ENCODE measurements at regions not wholly inside any gene's neighbourhood (a gene's known extent, or its start where the extent isn't known, plus 50 kb on each side); places are given as distances from the start of the nearest gene placed in this dataset.

DNA sequence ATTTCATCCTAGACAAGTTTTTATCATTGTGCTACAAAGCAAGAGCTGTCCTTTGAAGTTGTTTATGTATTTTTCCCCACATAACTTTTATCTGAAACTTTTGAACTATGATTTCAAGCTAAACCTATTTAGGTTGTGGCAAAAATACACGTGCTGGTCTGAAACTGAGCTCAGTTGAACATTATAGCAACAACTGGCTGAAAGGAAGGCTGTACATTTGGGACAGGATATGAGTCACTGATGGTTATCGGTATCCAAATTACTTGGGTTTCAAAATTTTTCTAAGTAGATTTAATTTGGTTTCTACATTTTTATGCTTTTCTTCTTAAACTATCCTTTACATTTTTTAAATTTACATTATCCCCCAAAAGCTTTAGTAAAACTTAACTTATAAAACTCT is 627.3 kb upstream of the NUDT12 start:
- Histone ChIP-seq H3K27me3 (replicated peaks) (no peaks in the 10 kb centered on the region), H3K27ac (peak overlapping the region; percentile 62), H3K36me3 (replicated peaks) (no peaks in the 10 kb centered on the region), H3K4me3 (ENCODE audit: low read depth, low read length) (no peak overlapping the region)
- TF ChIP-seq, protein P1, sequence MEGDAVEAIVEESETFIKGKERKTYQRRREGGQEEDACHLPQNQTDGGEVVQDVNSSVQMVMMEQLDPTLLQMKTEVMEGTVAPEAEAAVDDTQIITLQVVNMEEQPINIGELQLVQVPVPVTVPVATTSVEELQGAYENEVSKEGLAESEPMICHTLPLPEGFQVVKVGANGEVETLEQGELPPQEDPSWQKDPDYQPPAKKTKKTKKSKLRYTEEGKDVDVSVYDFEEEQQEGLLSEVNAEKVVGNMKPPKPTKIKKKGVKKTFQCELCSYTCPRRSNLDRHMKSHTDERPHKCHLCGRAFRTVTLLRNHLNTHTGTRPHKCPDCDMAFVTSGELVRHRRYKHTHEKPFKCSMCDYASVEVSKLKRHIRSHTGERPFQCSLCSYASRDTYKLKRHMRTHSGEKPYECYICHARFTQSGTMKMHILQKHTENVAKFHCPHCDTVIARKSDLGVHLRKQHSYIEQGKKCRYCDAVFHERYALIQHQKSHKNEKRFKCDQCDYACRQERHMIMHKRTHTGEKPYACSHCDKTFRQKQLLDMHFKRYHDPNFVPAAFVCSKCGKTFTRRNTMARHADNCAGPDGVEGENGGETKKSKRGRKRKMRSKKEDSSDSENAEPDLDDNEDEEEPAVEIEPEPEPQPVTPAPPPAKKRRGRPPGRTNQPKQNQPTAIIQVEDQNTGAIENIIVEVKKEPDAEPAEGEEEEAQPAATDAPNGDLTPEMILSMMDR (IDR thresholded peaks at IDR 0.05; ENCODE audit: low read depth, low read length, missing control alignments) = no peak
- peak; percentile 67 for DNase-seq
- in situ Hi-C loops (cut with HindIII; ENCODE audit: low pct_ligation_motif_present, low sequenced_read_pairs) = no loop called here

GRCh38 chr5:104189031-104189430 is 626.4 kb upstream of the NUDT12 start:
- TF ChIP-seq, protein P1 (IDR thresholded peaks at IDR 0.05; ENCODE audit: low read depth, low read length, missing control alignments) = no peak
- peak; percentile 86 for DNase-seq
- Histone ChIP-seq H3K27me3 (replicated peaks) (no peaks in the 10 kb centered on the region), H3K36me3 (replicated peaks) (no peaks in the 10 kb centered on the region), H3K27ac (peak overlapping the region; percentile 62), H3K4me3 (ENCODE audit: low read depth, low read length) (no peak overlapping the region)
- in situ Hi-C loops (cut with HindIII; ENCODE audit: low pct_ligation_motif_present, low sequenced_read_pairs) = no loop called here

- in situ Hi-C loops (cut with HindIII; ENCODE audit: low pct_ligation_motif_present, low sequenced_read_pairs) = no loop called here
- H3K27me3 ChIP-seq (replicated peaks) = no peaks in the 10 kb centered on the region
- H3K4me3 ChIP-seq (ENCODE audit: low read depth, low read length) = no peak overlapping the region
- no peak overlapping the region for H3K27ac ChIP-seq
- TF ChIP-seq, protein P1 (IDR thresholded peaks at IDR 0.05; ENCODE audit: low read depth, low read length, missing control alignments) = no peak
- no peaks in the 10 kb centered on the region for H3K36me3 ChIP-seq (replicated peaks)
- no peak for DNase-seq
Measured at GRCh38 chr5:104187656-104188055, 625.1 kb upstream of the NUDT12 start.

DNA sequence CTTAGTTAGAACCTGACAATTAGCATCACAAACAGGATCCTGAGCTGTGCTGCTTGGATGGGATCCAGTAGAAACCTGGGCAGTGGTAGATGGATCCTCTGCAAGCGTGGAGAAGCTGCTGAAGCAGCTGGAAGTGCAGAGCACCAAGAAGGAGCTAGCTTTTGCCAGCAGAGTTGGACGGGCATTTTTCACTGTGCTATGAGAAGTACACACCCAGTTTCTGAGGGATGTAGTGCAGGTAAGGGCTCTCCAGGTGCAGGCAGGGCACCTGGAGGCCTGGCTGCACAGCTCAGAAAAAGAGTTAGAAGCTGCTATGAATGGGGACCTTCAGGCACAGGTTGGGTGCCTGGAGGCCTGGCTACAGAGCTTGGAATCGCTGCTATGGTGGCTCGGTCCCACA is 623.9 kb upstream of the NUDT12 start:
- H3K27me3 ChIP-seq (replicated peaks) = no peaks in the 10 kb centered on the region
- no peak overlapping the region for H3K4me3 ChIP-seq (ENCODE audit: low read depth, low read length)
- in situ Hi-C loops (cut with HindIII; ENCODE audit: low pct_ligation_motif_present, low sequenced_read_pairs) = no loop called here
- no peak for DNase-seq
- no peak overlapping the region for H3K27ac ChIP-seq
- no peaks in the 10 kb centered on the region for H3K36me3 ChIP-seq (replicated peaks)
- TF ChIP-seq, protein P1 (IDR thresholded peaks at IDR 0.05; ENCODE audit: low read depth, low read length, missing control alignments) = no peak

GRCh38 chr5:104186100-104186499 is 623.5 kb upstream of the NUDT12 start:
- TF ChIP-seq, protein P1 (IDR thresholded peaks at IDR 0.05; ENCODE audit: low read depth, low read length, missing control alignments) = no peak
- Histone ChIP-seq H3K36me3 (replicated peaks) (no peaks in the 10 kb centered on the region), H3K27ac (no peak overlapping the region), H3K4me3 (ENCODE audit: low read depth, low read length) (no peak overlapping the region), H3K27me3 (replicated peaks) (no peaks in the 10 kb centered on the region)
- DNase-seq = peak; percentile 5
- in situ Hi-C loops (cut with HindIII; ENCODE audit: low pct_ligation_motif_present, low sequenced_read_pairs) = no loop called here

GRCh38 chr5:104184264-104184663 is 621.7 kb upstream of the NUDT12 start:
- H3K27ac ChIP-seq = no peak overlapping the region
- in situ Hi-C loops (cut with HindIII; ENCODE audit: low pct_ligation_motif_present, low sequenced_read_pairs) = no loop called here
- peak; percentile 14 for DNase-seq

More at GRCh38 chr5:104184264-104184663, 621.7 kb upstream of the NUDT12 start:
- H3K27me3 ChIP-seq (replicated peaks) = no peaks in the 10 kb centered on the region
- no peak overlapping the region for H3K4me3 ChIP-seq (ENCODE audit: low read depth, low read length)
- TF ChIP-seq, protein P1 (IDR thresholded peaks at IDR 0.05; ENCODE audit: low read depth, low read length, missing control alignments) = no peak
- no peaks in the 10 kb centered on the region for H3K36me3 ChIP-seq (replicated peaks)
